Liver (tissue), 8 donors: ENCODE measurements at regions not wholly inside any gene's neighbourhood (a gene's known extent, or its start where the extent isn't known, plus 50 kb on each side); places are given as distances from the start of the nearest gene placed in this dataset.

Source experiments
- DNase-seq: peaks from one replicate; pipeline ENCODE4 v3.0.0-alpha.2; 2017; ENCODE audit warnings: low spot score
- H3K27ac ChIP-seq, 2 donors: one replicate each; pipeline ENCODE4 v1.7.0; 2013; ENCODE audit warnings: inconsistent platforms in 2 of 2, low read length in 2 of 2, control low read depth in 1 of 2, low read depth in 1 of 2, mild to moderate bottlenecking in 1 of 2
- H3K27me3 ChIP-seq, 4 donors: one replicate each; pipeline versions ENCODE4 v1.6.1 to v1.7.0; 2013; ENCODE audit warnings: low read length in 3 of 4, inconsistent platforms in 1 of 4, mild to moderate bottlenecking in 1 of 4, moderate library complexity in 1 of 4; ENCODE audit not compliant: control insufficient read depth in 4 of 4, insufficient read depth in 4 of 4
- H3K36me3 ChIP-seq, 4 donors: one replicate each; pipeline versions ENCODE4 v1.6.1 to v1.7.0; 2013; ENCODE audit warnings: low read length in 3 of 4, mild to moderate bottlenecking in 3 of 4, low read depth in 1 of 4, moderate library complexity in 1 of 4; ENCODE audit not compliant: control insufficient read depth in 4 of 4, insufficient read depth in 3 of 4
- H3K4me1 ChIP-seq, 4 donors: one replicate each; pipeline versions ENCODE4 v1.6.1 to v1.7.0; 2013; ENCODE audit warnings: low read length in 3 of 4, mild to moderate bottlenecking in 3 of 4, moderate library complexity in 1 of 4; ENCODE audit not compliant: control insufficient read depth in 4 of 4, insufficient read depth in 4 of 4
- H3K4me3 ChIP-seq, 3 donors: one replicate each; pipeline versions ENCODE4 v1.6.1 to v1.7.0; 2013; ENCODE audit warnings: low read length in 3 of 3, control low read depth in 1 of 3, low read depth in 1 of 3, mild to moderate bottlenecking in 1 of 3
- H3K9ac ChIP-seq, 2 donors: one replicate each; pipeline ENCODE4 v1.7.0; 2013; ENCODE audit warnings: low read length in 2 of 2, mild to moderate bottlenecking in 2 of 2, moderate library complexity in 2 of 2, control low read depth in 1 of 2, low read depth in 1 of 2
- H3K9me3 ChIP-seq, 4 donors: one replicate each; pipeline versions ENCODE4 v1.6.1 to v1.7.0; 2013; ENCODE audit warnings: low read length in 3 of 4; ENCODE audit not compliant: control insufficient read depth in 4 of 4
- GABPA ChIP-seq, 2 donors: IDR thresholded peaks in 1 of 2; conservative IDR thresholded peaks in 1 of 2; 2 replicates each; pipeline ENCODE4 v1.6.1; 2016; ENCODE audit warnings: antibody characterized with exemption in 2 of 2, mild to moderate bottlenecking in 1 of 2, moderate library complexity in 1 of 2
- HNF4A ChIP-seq, 2 donors: conservative IDR thresholded peaks; 2 replicates each; pipeline ENCODE4 v1.6.1; 2016; ENCODE audit warnings: antibody characterized with exemption in 2 of 2, mild to moderate bottlenecking in 2 of 2
- JUND ChIP-seq, 2 donors: IDR thresholded peaks; 2 replicates each; pipeline ENCODE4 v1.6.1; 2016; ENCODE audit warnings: antibody characterized with exemption in 2 of 2
- RXRA ChIP-seq, 2 donors: IDR thresholded peaks; 2 replicates each; pipeline ENCODE4 v1.6.1; 2017 to 2018; ENCODE audit warnings: antibody characterized with exemption in 2 of 2, mild to moderate bottlenecking in 1 of 2
- SP1 ChIP-seq: IDR thresholded peaks from 2 replicates; pipeline ENCODE4 v1.6.1; 2018; ENCODE audit warnings: antibody characterized with exemption, mild to moderate bottlenecking
- YY1 ChIP-seq: IDR thresholded peaks from 2 replicates; pipeline ENCODE4 v1.6.1; 2016; ENCODE audit warnings: antibody characterized with exemption, mild to moderate bottlenecking
- WGBS: extraction: QIAGEN DNeasy Blood & Tissue Kit; methylation state at CpG from one replicate; pipeline ENCODE4 v1.1.7; 2013; 5-methylcytosine and 5-hydroxymethylcytosine counted together
- TF ChIP-seq, protein P1 (sequence below): fragments of 150-350 bp; IDR thresholded peaks from 2 replicates; pipeline ENCODE4 v1.5.1; 2017; ENCODE audit warnings: improper control_type of control experiment, low read depth, low read length; ENCODE audit not compliant: missing input control
- TF ChIP-seq, protein P2 (sequence below): IDR thresholded peaks from 2 replicates; pipeline ENCODE4 v1.6.1; 2016; ENCODE audit warnings: antibody characterized with exemption
- TF ChIP-seq, protein P3 (sequence below): IDR thresholded peaks from 2 replicates; pipeline ENCODE4 v1.6.1; 2016; ENCODE audit warnings: antibody characterized with exemption
- TF ChIP-seq, protein P4 (sequence below): IDR thresholded peaks from 2 replicates; pipeline ENCODE4 v1.6.1; 2016; ENCODE audit warnings: antibody characterized with exemption, mild to moderate bottlenecking
- TF ChIP-seq, protein P5 (sequence below): IDR thresholded peaks from 2 replicates; pipeline ENCODE4 v1.6.1; 2016; ENCODE audit warnings: antibody characterized with exemption
- donor health status: healthy.
- donor health status: healthy.
- donor health status: healthy.
- donor health status: healthy.
- donor health status: healthy.

DNA sequence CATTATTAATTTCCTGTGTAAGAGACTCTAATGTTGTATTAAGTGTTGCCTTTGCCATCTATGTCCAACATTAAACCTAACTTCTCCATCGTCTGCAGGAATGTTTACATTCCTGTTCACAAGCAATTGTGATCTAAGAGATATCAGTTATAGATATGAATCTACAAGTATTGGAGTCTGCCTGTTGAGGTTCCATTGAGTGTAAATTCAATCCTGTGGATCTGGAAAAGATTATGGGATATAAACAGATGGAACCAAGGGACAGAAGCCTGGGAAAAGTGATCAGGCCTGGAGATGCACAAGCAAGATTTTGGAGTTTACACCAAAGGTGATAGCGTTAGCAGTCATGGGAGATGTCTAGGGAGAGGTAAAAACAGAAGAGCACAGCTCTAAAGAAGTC, 135.5 kb downstream of the LSMEM1 start:
- no peak for DNase-seq
- WGBS, result 58% methylated on average over 2 of the region's 2 CpGs
- H3K9me3 ChIP-seq, result peaks cover 0 to 3% (median 0%) of the 10 kb centered on the region in 4 donors

DNA sequence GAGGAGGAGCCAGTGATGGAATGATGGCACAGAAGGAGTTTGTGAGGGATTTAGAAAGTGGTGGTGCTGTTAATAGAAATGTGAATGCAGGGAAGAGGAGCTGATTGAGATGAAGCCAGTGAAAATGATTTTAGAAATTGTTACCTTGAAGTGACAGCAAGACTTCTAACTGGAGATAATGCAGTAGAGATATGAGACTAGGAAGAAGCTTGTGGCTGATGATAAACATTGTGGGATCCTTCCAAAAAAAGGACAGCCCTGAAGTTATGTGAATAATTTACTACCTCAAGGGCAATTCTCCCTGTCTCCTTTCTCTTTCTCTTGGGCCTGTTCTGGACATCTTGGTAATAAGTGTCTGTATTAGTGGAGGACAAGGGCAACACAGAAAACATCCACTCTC, 138.6 kb downstream of the LSMEM1 start:
- Histone ChIP-seq H3K27ac (no peak overlapping the region), H3K9me3 (peaks cover 0 to 3% (median 0%) of the 10 kb centered on the region in 4 donors), H3K9ac (no peak overlapping the region), H3K4me3 (no peak overlapping the region), H3K36me3 (no peaks in the 10 kb centered on the region), H3K27me3 (peaks cover 0 to 3% (median under 1%) of the 10 kb centered on the region in 4 donors), H3K4me1 (no peaks in the 10 kb centered on the region)
- DNase-seq, result no peak
- TF ChIP-seq, protein P1, sequence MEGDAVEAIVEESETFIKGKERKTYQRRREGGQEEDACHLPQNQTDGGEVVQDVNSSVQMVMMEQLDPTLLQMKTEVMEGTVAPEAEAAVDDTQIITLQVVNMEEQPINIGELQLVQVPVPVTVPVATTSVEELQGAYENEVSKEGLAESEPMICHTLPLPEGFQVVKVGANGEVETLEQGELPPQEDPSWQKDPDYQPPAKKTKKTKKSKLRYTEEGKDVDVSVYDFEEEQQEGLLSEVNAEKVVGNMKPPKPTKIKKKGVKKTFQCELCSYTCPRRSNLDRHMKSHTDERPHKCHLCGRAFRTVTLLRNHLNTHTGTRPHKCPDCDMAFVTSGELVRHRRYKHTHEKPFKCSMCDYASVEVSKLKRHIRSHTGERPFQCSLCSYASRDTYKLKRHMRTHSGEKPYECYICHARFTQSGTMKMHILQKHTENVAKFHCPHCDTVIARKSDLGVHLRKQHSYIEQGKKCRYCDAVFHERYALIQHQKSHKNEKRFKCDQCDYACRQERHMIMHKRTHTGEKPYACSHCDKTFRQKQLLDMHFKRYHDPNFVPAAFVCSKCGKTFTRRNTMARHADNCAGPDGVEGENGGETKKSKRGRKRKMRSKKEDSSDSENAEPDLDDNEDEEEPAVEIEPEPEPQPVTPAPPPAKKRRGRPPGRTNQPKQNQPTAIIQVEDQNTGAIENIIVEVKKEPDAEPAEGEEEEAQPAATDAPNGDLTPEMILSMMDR, result no peak
- TF ChIP-seq, protein P2, sequence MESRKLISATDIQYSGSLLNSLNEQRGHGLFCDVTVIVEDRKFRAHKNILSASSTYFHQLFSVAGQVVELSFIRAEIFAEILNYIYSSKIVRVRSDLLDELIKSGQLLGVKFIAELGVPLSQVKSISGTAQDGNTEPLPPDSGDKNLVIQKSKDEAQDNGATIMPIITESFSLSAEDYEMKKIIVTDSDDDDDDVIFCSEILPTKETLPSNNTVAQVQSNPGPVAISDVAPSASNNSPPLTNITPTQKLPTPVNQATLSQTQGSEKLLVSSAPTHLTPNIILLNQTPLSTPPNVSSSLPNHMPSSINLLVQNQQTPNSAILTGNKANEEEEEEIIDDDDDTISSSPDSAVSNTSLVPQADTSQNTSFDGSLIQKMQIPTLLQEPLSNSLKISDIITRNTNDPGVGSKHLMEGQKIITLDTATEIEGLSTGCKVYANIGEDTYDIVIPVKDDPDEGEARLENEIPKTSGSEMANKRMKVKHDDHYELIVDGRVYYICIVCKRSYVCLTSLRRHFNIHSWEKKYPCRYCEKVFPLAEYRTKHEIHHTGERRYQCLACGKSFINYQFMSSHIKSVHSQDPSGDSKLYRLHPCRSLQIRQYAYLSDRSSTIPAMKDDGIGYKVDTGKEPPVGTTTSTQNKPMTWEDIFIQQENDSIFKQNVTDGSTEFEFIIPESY, result no peak
- TF ChIP-seq, protein P3, sequence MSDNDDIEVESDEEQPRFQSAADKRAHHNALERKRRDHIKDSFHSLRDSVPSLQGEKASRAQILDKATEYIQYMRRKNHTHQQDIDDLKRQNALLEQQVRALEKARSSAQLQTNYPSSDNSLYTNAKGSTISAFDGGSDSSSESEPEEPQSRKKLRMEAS, result no peak
- no peak for TF ChIP-seq GABPA (IDR thresholded peaks at IDR 0.05 in 1 of 2, conservative IDR thresholded peaks at IDR 0.05 in 1 of 2)
- TF ChIP-seq RXRA (IDR thresholded peaks at IDR 0.05), result no peak
- no peak for TF ChIP-seq JUND (IDR thresholded peaks at IDR 0.05)
- TF ChIP-seq, protein P4, sequence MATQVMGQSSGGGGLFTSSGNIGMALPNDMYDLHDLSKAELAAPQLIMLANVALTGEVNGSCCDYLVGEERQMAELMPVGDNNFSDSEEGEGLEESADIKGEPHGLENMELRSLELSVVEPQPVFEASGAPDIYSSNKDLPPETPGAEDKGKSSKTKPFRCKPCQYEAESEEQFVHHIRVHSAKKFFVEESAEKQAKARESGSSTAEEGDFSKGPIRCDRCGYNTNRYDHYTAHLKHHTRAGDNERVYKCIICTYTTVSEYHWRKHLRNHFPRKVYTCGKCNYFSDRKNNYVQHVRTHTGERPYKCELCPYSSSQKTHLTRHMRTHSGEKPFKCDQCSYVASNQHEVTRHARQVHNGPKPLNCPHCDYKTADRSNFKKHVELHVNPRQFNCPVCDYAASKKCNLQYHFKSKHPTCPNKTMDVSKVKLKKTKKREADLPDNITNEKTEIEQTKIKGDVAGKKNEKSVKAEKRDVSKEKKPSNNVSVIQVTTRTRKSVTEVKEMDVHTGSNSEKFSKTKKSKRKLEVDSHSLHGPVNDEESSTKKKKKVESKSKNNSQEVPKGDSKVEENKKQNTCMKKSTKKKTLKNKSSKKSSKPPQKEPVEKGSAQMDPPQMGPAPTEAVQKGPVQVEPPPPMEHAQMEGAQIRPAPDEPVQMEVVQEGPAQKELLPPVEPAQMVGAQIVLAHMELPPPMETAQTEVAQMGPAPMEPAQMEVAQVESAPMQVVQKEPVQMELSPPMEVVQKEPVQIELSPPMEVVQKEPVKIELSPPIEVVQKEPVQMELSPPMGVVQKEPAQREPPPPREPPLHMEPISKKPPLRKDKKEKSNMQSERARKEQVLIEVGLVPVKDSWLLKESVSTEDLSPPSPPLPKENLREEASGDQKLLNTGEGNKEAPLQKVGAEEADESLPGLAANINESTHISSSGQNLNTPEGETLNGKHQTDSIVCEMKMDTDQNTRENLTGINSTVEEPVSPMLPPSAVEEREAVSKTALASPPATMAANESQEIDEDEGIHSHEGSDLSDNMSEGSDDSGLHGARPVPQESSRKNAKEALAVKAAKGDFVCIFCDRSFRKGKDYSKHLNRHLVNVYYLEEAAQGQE, result no peak
- no peak for TF ChIP-seq HNF4A (conservative IDR thresholded peaks at IDR 0.05)
- no peak for TF ChIP-seq SP1
- TF ChIP-seq, protein P5, sequence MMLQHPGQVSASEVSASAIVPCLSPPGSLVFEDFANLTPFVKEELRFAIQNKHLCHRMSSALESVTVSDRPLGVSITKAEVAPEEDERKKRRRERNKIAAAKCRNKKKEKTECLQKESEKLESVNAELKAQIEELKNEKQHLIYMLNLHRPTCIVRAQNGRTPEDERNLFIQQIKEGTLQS, result no peak

More for the DNA sequence above, 135.5 kb downstream of the LSMEM1 start:
- H3K4me3 ChIP-seq, result no peak overlapping the region
- no peak for TF ChIP-seq YY1
- TF ChIP-seq SP1, result no peak
- no peaks in the 10 kb centered on the region for H3K4me1 ChIP-seq
- H3K9ac ChIP-seq, result no peak overlapping the region
- H3K27ac ChIP-seq, result no peak overlapping the region
- no peaks in the 10 kb centered on the region for H3K36me3 ChIP-seq
- H3K27me3 ChIP-seq, result peaks cover 0 to 3% (median 1%) of the 10 kb centered on the region in 4 donors
